Ishikawa (cell line): ENCODE measurements at regions not wholly inside any gene's neighbourhood (a gene's known extent, or its start where the extent isn't known, plus 50 kb on each side); places are given as distances from the start of the nearest gene placed in this dataset.

Experiments
- CEBPB ChIP-seq: IDR thresholded peaks from 2 replicates; pipeline ENCODE4 v1.6.1; 2012
- CREB1 ChIP-seq: IDR thresholded peaks from 2 replicates; pipeline ENCODE4 v1.6.1; 2012; ENCODE audit warnings: low read depth
- EGR1 ChIP-seq: IDR thresholded peaks from 2 replicates; pipeline ENCODE4 v1.6.1; 2012
- EP300 ChIP-seq: IDR thresholded peaks from 2 replicates; pipeline ENCODE4 v1.6.1; 2012; ENCODE audit warnings: borderline replicate concordance
- FOXM1 ChIP-seq: IDR thresholded peaks from 2 replicates; pipeline ENCODE4 v1.6.1; 2012; ENCODE audit warnings: low read depth, borderline replicate concordance
- MAX ChIP-seq: IDR thresholded peaks from 2 replicates; pipeline ENCODE4 v1.6.1; 2012
- NFIC ChIP-seq: IDR thresholded peaks from 2 replicates; pipeline ENCODE4 v1.6.1; 2012
- REST ChIP-seq: IDR thresholded peaks from 2 replicates; pipeline ENCODE4 v1.6.1; 2012; ENCODE audit warnings: low read depth, mild to moderate bottlenecking
- TAF1 ChIP-seq: IDR thresholded peaks from 2 replicates; pipeline ENCODE4 v1.6.1; 2012; ENCODE audit warnings: low read depth, mild to moderate bottlenecking
- TEAD4 ChIP-seq: IDR thresholded peaks from 2 replicates; pipeline ENCODE4 v1.6.1; 2012
- YY1 ChIP-seq: IDR thresholded peaks from 2 replicates; pipeline ENCODE4 v1.6.1; 2012; ENCODE audit warnings: low read depth
- ZBTB7A ChIP-seq: IDR thresholded peaks from 2 replicates; pipeline ENCODE4 v1.6.1; 2012; ENCODE audit warnings: low read depth
- TF ChIP-seq, protein P1 (sequence below): IDR thresholded peaks from 2 replicates; pipeline ENCODE4 v1.6.1; 2012

GRCh38 chrX:952816-953215 is 259.6 kb downstream of the CRLF2 start:
- TF ChIP-seq CREB1 (no peak), REST (no peak), EP300 (no peak), NFIC (no peak), FOXM1 (no peak), TEAD4 (no peak), TAF1 (no peak), CEBPB (no peak), ZBTB7A (no peak), MAX (no peak), EGR1 (no peak), YY1 (no peak)
- TF ChIP-seq, protein P1, sequence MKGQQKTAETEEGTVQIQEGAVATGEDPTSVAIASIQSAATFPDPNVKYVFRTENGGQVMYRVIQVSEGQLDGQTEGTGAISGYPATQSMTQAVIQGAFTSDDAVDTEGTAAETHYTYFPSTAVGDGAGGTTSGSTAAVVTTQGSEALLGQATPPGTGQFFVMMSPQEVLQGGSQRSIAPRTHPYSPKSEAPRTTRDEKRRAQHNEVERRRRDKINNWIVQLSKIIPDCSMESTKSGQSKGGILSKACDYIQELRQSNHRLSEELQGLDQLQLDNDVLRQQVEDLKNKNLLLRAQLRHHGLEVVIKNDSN: no peak
